GM18858 (cell line): ENCODE measurements at regions not wholly inside any gene's neighbourhood (a gene's known extent, or its start where the extent isn't known, plus 50 kb on each side); places are given as distances from the start of the nearest gene placed in this dataset.
"Not testable (repeated sequence)": the region's sequence is repeated elsewhere in the genome, so short reads cannot be mapped to it uniquely, and the experiment has no call there.

Experiments
- ATAC-seq: cut with Tn5 transposase; IDR thresholded peaks from one replicate; pipeline ENCODE4 v1.9.1; 2021; ENCODE audit not compliant: unreplicated experiment

- ATAC-seq = no peak
Observed at GRCh38 chr6:115467726-115468125, 593.0 kb downstream of the FRK start.

GRCh38 chr6:115460913-115461312 is 599.8 kb downstream of the FRK start:
- no peak for ATAC-seq

DNA sequence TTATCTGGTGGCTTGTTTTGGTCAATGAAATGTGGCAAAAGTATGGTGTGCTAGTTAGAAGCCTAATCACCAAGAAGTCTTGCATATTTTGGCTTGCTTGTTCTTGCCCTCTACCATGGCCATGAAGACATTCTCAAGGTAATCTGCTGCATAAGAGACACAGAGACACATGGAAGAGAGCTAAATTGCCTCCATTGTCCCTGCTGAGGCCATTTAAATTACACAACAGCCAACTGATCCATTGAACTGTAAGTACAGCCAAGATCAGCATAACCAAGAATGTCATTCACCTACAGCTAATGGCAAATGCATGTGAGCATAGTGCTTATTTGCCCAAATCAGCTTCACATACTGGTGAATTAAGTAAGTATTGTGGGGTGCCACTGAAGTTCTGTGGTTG is 603.8 kb downstream of the FRK start:
- ATAC-seq = no peak

GRCh38 chr6:115443825-115444478 is 616.7 kb downstream of the FRK start:
- no peak for ATAC-seq

- ATAC-seq = no peak
Observed at GRCh38 chr6:115442323-115442722, 618.4 kb downstream of the FRK start.

DNA sequence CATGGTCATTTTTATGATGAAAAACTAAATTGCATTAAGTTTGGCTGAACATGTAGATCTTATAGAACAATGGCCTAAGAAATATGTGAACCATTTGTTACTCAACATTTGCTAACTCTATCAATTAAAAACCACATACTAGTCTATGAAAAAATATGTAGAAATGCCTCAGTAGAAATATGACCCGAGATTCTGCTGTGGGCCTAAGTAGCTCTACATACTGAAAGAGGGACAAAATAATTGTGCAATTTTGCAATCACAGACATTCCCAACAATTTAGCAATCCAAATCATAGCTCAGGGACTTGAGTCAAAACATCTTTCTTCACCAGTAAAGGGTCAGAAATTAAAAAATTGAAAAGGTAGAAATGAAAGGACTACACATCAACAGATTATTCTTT is 619.0 kb downstream of the FRK start:
- ATAC-seq = no peak

GRCh38 chr6:115415378-115415777 is 645.3 kb downstream of the FRK start:
- ATAC-seq = no peak

DNA sequence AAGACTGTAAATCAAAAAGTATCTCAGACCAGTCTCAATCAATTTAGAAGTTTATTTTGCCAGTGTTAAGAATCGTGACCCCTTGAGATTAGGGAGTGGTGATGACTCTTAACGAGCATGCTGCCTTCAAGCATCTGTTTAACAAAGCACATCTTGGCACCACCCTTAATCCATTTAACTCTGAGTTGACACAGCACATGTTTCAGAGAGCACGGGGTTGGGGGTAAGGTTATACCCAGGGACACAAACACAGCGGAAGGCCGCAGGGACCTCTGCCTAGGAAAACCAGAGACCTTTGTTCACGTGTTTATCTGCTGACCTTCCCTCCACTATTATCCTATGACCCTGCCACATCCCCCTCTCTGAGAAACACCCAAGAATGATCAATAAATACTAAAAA is 645.8 kb downstream of the FRK start:
- not testable (repeated sequence) for ATAC-seq

GRCh38 chr6:115411756-115412155 is 648.9 kb downstream of the FRK start:
- ATAC-seq = no peak

DNA sequence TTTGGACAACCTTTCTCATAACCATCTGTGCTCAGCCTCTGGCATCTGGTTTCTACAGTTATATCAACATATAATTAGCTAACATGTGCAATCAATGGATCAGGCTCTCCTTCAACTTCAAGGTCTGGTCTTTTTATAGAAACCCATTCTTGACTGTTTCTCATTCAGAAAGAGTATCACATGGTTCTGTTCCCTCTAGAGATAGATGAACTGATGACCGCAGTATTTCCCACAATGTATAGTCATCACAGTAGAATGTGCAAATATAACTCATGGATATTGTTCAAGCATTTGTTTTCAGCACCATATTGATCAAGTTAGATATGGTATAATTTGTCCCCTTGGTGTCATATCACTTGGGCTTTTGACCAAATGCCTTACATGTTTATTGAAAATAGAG is 656.2 kb downstream of the FRK start:
- ATAC-seq = no peak

- ATAC-seq = no peak
Observed at GRCh38 chr6:115398607-115399006, 662.1 kb downstream of the FRK start.

DNA sequence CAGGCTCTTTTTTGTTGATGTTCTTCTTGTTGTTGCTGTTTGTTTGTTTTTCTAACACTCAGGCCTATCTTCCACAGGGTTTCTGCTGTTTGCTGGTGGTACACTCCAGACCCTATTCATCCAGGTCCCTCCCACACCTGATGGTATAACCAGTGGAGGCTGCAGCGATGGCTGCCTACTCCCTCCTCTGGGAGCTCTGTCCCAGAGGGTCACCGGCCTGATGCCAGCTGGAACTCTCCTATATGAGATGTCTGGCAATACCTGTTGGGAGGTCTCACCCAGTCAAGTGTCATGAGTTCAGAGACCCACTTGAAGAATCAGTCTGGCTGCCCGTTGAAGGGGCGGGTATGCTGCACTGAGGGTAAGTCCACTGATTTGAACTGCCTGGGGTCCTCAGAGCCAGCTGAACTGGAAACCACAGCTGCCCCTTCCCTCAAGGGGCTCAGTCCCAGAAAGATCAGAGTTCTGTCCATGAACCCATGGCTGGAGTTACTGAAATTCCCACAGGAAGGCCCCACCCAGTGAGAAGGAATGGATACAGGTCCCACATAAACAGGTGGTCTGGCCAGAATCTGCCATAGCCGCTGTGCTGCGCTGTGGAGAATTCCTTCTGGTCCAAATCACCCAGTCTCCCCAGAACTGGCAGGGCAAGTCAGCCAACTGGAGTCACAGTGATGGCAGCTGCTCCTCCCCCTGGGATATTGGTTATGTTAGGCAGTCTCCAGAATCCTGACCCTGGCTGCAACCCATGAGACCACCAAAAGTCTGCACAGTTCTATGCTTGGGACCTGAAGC is 664.4 kb downstream of the FRK start:
- no peak for ATAC-seq

DNA sequence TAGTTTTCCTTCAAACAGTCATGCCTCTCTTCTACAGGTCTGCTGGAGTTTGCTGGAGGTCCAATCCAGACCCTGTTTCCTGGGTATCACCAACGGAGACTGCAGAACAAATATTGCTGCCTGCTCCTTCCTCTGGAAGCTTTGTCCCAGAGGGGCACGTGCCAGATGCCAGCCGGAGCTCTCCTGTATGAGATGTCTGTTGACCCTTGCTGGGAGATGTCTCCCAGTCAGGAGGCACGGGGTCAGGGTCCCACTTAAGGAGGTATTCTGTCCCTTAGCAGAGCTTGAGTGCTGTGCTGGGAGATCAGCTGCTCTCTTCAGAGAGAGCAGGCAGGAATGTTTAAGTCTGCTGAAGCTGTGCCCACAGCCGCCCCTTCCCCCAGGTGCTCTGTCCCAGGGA is 666.9 kb downstream of the FRK start:
- no peak for ATAC-seq

DNA sequence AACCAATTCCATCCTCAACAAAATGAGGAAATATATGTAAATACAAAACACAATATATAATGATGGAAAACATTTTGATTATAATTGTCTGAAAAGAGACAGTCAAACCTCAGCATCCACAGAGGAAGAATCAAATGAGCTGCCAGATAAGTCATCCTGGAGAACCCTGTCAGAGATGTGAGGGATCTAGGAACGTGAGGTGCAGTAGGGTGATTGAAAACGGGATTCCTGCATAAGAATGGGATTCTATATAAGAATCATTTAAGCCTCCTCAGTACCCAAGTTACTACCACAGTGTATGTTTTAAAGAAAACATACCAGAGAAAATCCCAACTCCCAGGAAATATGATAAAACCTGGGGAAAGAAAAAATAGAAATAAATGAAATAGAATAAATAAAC is 690.5 kb downstream of the FRK start:
- no peak for ATAC-seq

DNA sequence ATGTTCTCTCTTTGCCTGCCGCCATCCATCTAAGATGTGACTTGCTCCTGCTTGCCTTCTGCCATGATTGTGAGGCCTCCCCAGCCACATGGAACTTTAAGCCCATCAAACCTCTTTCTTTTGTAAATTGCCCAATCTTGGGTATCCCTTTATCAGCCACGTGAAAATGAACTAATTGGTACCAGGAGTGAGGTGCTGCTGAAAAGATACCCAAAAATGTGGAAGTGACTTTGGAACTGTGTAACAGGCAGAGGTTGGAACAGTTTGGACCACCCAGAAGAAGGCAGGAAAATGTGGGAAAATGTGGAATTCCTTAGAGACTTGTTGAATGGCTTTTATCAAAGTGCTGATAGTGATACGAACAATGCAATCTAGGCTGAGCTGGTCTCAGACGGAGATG is 694.9 kb downstream of the FRK start:
- no peak for ATAC-seq

GRCh38 chr6:115363379-115363778 is 697.3 kb downstream of the FRK start:
- peak; percentile 96 for ATAC-seq

- peak; percentile 35 for ATAC-seq
Observed at GRCh38 chr6:115362234-115362633, 698.5 kb downstream of the FRK start.

- ATAC-seq = no peak
Observed at GRCh38 chr6:115360602-115361325, 699.9 kb downstream of the FRK start.

DNA sequence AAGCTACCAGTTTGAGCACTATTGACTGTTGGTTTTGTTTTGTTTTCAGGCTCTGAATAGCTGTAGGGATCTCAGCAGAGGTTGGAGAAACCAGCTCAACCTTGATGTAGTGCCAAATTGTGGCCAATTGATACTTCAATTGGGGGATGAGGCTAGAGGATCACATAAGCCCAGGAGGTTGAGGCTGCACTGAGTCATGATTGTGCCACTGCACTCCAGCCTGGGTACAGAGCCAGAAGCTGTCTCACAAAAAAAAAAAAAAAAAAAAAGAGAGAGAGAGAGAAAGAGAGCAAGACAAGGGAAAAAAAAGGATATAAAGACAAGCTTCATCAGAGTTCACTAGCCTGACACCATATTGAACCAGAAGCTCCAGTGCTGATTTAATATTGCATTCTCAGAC is 702.1 kb downstream of the FRK start:
- ATAC-seq = no peak

- ATAC-seq = no peak
Observed at GRCh38 chr6:115356371-115356770, 704.3 kb downstream of the FRK start.

- ATAC-seq = no peak
Observed at GRCh38 chr6:115323001-115323400, 737.7 kb downstream of the FRK start.

GRCh38 chr6:115319823-115320222 is 740.9 kb downstream of the FRK start:
- no peak for ATAC-seq
